HepG2 (cell line): ENCODE measurements at regions not wholly inside any gene's neighbourhood (a gene's known extent, or its start where the extent isn't known, plus 50 kb on each side); places are given as distances from the start of the nearest gene placed in this dataset.

Source experiments
- ATAC-seq: fragments of 200-7000 bp; cut with Tn5 transposase; 3 replicates; pipeline ENCODE4 v1.9.1; 2020; ENCODE audit warnings: mild to moderate bottlenecking, moderate library complexity
- BruUV-seq: library from RNA; stranded (reverse); fragments of 400-500 nt; replicated peaks from 2 replicates; lab custom pipeline; 2021; lab: Mats Ljungman, UMichigan
- CTCF ChIA-PET: fragments of 300-600 bp; formaldehyde crosslinking; extraction: SDS; loops from one replicate; lab custom pipeline; 2021; ENCODE audit warnings: low total read pairs, inconsistent platforms, low intra/inter-chr PET ratio; lab: Yijun Ruan, JAX
- POLR2A ChIA-PET: fragments of 350-600 bp; sonication (Branson Sonifier 250); formaldehyde crosslinking; loops from one replicate; lab custom pipeline; 2020; ENCODE audit warnings: antibody characterized with exemption, inconsistent platforms; lab: Yijun Ruan, JAX
- DNase-seq: peaks from one replicate; pipeline ENCODE4 v3.0.0-alpha.2; 2015; ENCODE audit warnings: low spot score
- FAIRE-seq: peaks from 3 replicates; lab custom pipeline; 2011; peaks lifted over from hg19 to GRCh38; lab: Jason Lieb, UNC
- H2AFZ ChIP-seq: one replicate; pipeline ENCODE4 v1.6.1; 2011; ENCODE audit warnings: low read length, inconsistent platforms
- H3K27ac ChIP-seq: fragments of 300-600 bp; 3 replicates; pipeline ENCODE4 v1.8.0; 2011; ENCODE audit warnings: mixed run types, mild to moderate bottlenecking, mixed read lengths, low read length, inconsistent platforms; ENCODE audit not compliant: insufficient read depth; ENCODE audit errors: extremely low read length
- H3K27me3 ChIP-seq, 2 experiments: fragments of 200-600 bp in 1 of 2; 2 replicates in 1 of 2; 3 replicates in 1 of 2; pipeline versions ENCODE4 v1.6.0 to v1.8.0; 2011; ENCODE audit warnings: low read length in 2 of 2, mild to moderate bottlenecking in 2 of 2, moderate library complexity in 2 of 2, inconsistent platforms in 1 of 2; ENCODE audit not compliant: insufficient read depth in 2 of 2, control insufficient read depth in 1 of 2
- H3K36me3 ChIP-seq, 2 experiments: fragments of 200-600 bp in 1 of 2; replicated peaks in 1 of 2; 2 replicates in 1 of 2; 3 replicates in 1 of 2; pipeline versions ENCODE4 v1.5.1 to v1.8.0; 2011; ENCODE audit warnings: low read length in 2 of 2, inconsistent platforms in 1 of 2; ENCODE audit not compliant: insufficient read depth in 2 of 2, control insufficient read depth in 1 of 2
- H3K4me1 ChIP-seq: 2 replicates; pipeline ENCODE4 v1.5.1; 2012; ENCODE audit warnings: low read length, inconsistent platforms; ENCODE audit not compliant: insufficient read depth
- H3K4me2 ChIP-seq: 2 replicates; pipeline ENCODE4 v1.6.0; 2011; ENCODE audit warnings: low read depth, low read length, inconsistent platforms
- H3K4me3 ChIP-seq, 3 experiments: fragments of 200-600 bp in 1 of 3; sonication (generic), shearing (Covaris generic) in 1 of 3; replicated peaks in 1 of 3; 2 replicates each; pipeline ENCODE4 v1.5.1; 2011 to 2016; ENCODE audit warnings: low read length in 3 of 3, inconsistent platforms in 2 of 3, low read depth in 2 of 3, mild to moderate bottlenecking in 2 of 3, control low read depth in 1 of 3, mixed read lengths in 1 of 3; ENCODE audit not compliant: insufficient read depth in 1 of 3
- H3K79me2 ChIP-seq: one replicate; pipeline ENCODE4 v1.6.1; 2011; ENCODE audit warnings: low read length, inconsistent platforms; ENCODE audit not compliant: insufficient read depth
- H3K9ac ChIP-seq: 2 replicates; pipeline ENCODE4 v1.6.0; 2011; ENCODE audit warnings: mild to moderate bottlenecking, low read depth, low read length, inconsistent platforms; ENCODE audit not compliant: insufficient read depth
- H3K9me3 ChIP-seq: 2 replicates; pipeline ENCODE4 v1.5.1; 2012; ENCODE audit warnings: mild to moderate bottlenecking, low read length
- H4K20me1 ChIP-seq: 2 replicates; pipeline ENCODE4 v1.6.0; 2011; ENCODE audit warnings: inconsistent platforms, mild to moderate bottlenecking, low read length, moderate library complexity; ENCODE audit not compliant: insufficient read depth
- BCL6 ChIP-seq: IDR thresholded peaks from 2 replicates; pipeline ENCODE4 v1.6.1; 2016; ENCODE audit warnings: missing genetic modification reagents, missing compliant biosample characterization
- KDM1A ChIP-seq: IDR thresholded peaks from 2 replicates; pipeline ENCODE4 v1.6.1; 2016; ENCODE audit warnings: missing compliant biosample characterization
- PHF21A ChIP-seq: sonication (generic); formaldehyde crosslinking; IDR thresholded peaks from 2 replicates; pipeline ENCODE4 v1.5.0; 2020; ENCODE audit warnings: mild to moderate bottlenecking, missing genetic modification reagents
- SKI ChIP-seq: fragments of 450-650 bp; IDR thresholded peaks from one replicate; pipeline ENCODE4 v1.6.1; 2018; ENCODE audit warnings: mild to moderate bottlenecking; ENCODE audit not compliant: partially characterized antibody
- ZNF251 ChIP-seq: sonication (generic); formaldehyde crosslinking; IDR thresholded peaks from 2 replicates; pipeline ENCODE4 v1.9.0; 2021; ENCODE audit warnings: mild to moderate bottlenecking, missing genetic modification reagents
- ZNF263 ChIP-seq: sonication (generic); formaldehyde crosslinking; IDR thresholded peaks from 2 replicates; pipeline ENCODE4 v1.4.0; 2020; ENCODE audit warnings: missing genetic modification reagents
- ZNF33B ChIP-seq: sonication (generic); formaldehyde crosslinking; IDR thresholded peaks from 2 replicates; pipeline ENCODE4 v1.5.1; 2020; ENCODE audit warnings: mild to moderate bottlenecking, missing genetic modification reagents
- ZNF607 ChIP-seq: sonication (generic); formaldehyde crosslinking; IDR thresholded peaks from 2 replicates; pipeline ENCODE4 v1.5.1; 2020; ENCODE audit warnings: missing genetic modification reagents, mild to moderate bottlenecking, borderline replicate concordance
- ZNF788 ChIP-seq: sonication (generic); formaldehyde crosslinking; IDR thresholded peaks from 2 replicates; pipeline ENCODE4 v1.5.0; 2020; ENCODE audit warnings: mild to moderate bottlenecking, missing genetic modification reagents, borderline replicate concordance
- ZSCAN29 ChIP-seq: sonication (generic); formaldehyde crosslinking; conservative IDR thresholded peaks from 2 replicates; pipeline ENCODE4 v1.4.0; 2020; ENCODE audit warnings: mild to moderate bottlenecking, missing genetic modification reagents
- WGBS: methylation state at CpG from one replicate; pipeline ENCODE4 v1.1.6; 2017; ENCODE audit warnings: low lambda C conversion rate; 5-methylcytosine and 5-hydroxymethylcytosine counted together
- in situ Hi-C: cut with HindIII; loops from 2 replicates; pipeline ENCODE4 v1.10.0; 2017; ENCODE audit warnings: low pct_unique_long_range_greater_than_20kb; ENCODE audit not compliant: extremely low pct_ligation_motif_present
- intact Hi-C: fragments of 100-400 bp; cut with micrococcal nuclease; formaldehyde crosslinking; loops from one replicate; pipeline ENCODE4 v1.10.0; 2022; ENCODE audit not compliant: unreplicated experiment
- TF ChIP-seq, protein P1 (sequence below): sonication (generic); formaldehyde crosslinking; IDR thresholded peaks from 2 replicates; pipeline ENCODE4 v1.8.1; 2022; ENCODE audit warnings: low read depth, mild to moderate bottlenecking, missing genetic modification reagents
- TF ChIP-seq, protein P2 (sequence below): sonication (generic); formaldehyde crosslinking; IDR thresholded peaks from 2 replicates; pipeline ENCODE4 v1.4.0; 2020; ENCODE audit warnings: missing genetic modification reagents, borderline replicate concordance
- TF ChIP-seq, protein P3 (sequence below): sonication (generic); formaldehyde crosslinking; IDR thresholded peaks from 2 replicates; pipeline ENCODE4 v1.9.0; 2022; ENCODE audit warnings: missing genetic modification reagents, mild to moderate bottlenecking, borderline replicate concordance
- TF ChIP-seq, protein P4 (sequence below): sonication (generic); formaldehyde crosslinking; IDR thresholded peaks from 2 replicates; pipeline ENCODE4 v1.5.0; 2020; ENCODE audit warnings: mild to moderate bottlenecking, missing genetic modification reagents

DNA sequence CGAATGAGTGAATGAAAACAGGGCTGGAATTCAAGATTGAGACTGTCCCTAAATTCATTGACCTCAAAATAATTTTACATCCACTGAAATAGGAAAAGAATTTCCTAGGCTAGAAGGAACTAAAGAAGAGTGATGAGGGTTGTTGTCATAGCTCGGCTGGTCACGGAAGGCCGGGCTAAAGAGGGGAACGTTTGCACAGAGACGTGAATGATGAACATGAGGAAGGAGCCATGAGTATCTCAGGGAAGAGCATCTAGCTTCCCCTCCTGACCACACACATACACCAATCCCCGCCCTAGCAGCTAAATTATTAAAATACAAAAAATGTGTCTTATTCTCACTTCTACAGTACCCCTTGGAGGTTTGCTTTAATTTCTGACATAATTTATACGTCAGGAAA lies 124.4 kb upstream of the ABCA1 start:
- Histone ChIP-seq H3K4me3 (no peak overlapping the region), H3K9ac (no peak overlapping the region), H3K4me2 (no peak overlapping the region), H3K27ac (no peak overlapping the region), H3K27me3 (no peaks in the 10 kb centered on the region), H4K20me1 (no peaks in the 10 kb centered on the region), H3K79me2 (no peaks in the 10 kb centered on the region), H3K36me3 (no peaks in the 10 kb centered on the region), H2AFZ (no peak overlapping the region), H3K4me1 (peaks cover 29% of the 10 kb centered on the region), H3K9me3 (no peaks in the 10 kb centered on the region)
- no TSS peak for BruUV-seq
- intact Hi-C loops: no loop called here
- POLR2A ChIA-PET: interaction anchor here (4.1 kb wide), 1 partner anchor 12 kb away, joined by 36 read pairs; no protein-coding TSS in a partner anchor
- 69% methylated on average over 8 of the region's 8 CpGs for WGBS
- no peak for FAIRE-seq
- DNase-seq: no peak
- CTCF ChIA-PET: no interaction called here
- ATAC-seq: no peak
- TF ChIP-seq, protein P1, sequence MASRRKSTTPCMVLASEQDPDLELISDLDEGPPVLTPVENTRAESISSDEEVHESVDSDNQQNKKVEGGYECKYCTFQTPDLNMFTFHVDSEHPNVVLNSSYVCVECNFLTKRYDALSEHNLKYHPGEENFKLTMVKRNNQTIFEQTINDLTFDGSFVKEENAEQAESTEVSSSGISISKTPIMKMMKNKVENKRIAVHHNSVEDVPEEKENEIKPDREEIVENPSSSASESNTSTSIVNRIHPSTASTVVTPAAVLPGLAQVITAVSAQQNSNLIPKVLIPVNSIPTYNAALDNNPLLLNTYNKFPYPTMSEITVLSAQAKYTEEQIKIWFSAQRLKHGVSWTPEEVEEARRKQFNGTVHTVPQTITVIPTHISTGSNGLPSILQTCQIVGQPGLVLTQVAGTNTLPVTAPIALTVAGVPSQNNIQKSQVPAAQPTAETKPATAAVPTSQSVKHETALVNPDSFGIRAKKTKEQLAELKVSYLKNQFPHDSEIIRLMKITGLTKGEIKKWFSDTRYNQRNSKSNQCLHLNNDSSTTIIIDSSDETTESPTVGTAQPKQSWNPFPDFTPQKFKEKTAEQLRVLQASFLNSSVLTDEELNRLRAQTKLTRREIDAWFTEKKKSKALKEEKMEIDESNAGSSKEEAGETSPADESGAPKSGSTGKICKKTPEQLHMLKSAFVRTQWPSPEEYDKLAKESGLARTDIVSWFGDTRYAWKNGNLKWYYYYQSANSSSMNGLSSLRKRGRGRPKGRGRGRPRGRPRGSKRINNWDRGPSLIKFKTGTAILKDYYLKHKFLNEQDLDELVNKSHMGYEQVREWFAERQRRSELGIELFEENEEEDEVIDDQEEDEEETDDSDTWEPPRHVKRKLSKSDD: no peak
- TF ChIP-seq PHF21A (CRISPR knock-in tag) (no peak), ZNF788 (CRISPR knock-in tag) (no peak), SKI (no peak), ZNF607 (CRISPR knock-in tag) (no peak), ZSCAN29 (CRISPR knock-in tag) (no peak), ZNF263 (no peak), ZNF33B (CRISPR knock-in tag) (no peak), ZNF251 (CRISPR knock-in tag) (no peak), BCL6 (CRISPR knock-in tag) (no peak), KDM1A (CRISPR knock-in tag) (no peak)
- TF ChIP-seq, protein P2, sequence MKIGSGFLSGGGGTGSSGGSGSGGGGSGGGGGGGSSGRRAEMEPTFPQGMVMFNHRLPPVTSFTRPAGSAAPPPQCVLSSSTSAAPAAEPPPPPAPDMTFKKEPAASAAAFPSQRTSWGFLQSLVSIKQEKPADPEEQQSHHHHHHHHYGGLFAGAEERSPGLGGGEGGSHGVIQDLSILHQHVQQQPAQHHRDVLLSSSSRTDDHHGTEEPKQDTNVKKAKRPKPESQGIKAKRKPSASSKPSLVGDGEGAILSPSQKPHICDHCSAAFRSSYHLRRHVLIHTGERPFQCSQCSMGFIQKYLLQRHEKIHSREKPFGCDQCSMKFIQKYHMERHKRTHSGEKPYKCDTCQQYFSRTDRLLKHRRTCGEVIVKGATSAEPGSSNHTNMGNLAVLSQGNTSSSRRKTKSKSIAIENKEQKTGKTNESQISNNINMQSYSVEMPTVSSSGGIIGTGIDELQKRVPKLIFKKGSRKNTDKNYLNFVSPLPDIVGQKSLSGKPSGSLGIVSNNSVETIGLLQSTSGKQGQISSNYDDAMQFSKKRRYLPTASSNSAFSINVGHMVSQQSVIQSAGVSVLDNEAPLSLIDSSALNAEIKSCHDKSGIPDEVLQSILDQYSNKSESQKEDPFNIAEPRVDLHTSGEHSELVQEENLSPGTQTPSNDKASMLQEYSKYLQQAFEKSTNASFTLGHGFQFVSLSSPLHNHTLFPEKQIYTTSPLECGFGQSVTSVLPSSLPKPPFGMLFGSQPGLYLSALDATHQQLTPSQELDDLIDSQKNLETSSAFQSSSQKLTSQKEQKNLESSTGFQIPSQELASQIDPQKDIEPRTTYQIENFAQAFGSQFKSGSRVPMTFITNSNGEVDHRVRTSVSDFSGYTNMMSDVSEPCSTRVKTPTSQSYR: no peak
- TF ChIP-seq, protein P3, sequence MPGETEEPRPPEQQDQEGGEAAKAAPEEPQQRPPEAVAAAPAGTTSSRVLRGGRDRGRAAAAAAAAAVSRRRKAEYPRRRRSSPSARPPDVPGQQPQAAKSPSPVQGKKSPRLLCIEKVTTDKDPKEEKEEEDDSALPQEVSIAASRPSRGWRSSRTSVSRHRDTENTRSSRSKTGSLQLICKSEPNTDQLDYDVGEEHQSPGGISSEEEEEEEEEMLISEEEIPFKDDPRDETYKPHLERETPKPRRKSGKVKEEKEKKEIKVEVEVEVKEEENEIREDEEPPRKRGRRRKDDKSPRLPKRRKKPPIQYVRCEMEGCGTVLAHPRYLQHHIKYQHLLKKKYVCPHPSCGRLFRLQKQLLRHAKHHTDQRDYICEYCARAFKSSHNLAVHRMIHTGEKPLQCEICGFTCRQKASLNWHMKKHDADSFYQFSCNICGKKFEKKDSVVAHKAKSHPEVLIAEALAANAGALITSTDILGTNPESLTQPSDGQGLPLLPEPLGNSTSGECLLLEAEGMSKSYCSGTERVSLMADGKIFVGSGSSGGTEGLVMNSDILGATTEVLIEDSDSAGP (CRISPR knock-in tag): no peak
- TF ChIP-seq, protein P4, sequence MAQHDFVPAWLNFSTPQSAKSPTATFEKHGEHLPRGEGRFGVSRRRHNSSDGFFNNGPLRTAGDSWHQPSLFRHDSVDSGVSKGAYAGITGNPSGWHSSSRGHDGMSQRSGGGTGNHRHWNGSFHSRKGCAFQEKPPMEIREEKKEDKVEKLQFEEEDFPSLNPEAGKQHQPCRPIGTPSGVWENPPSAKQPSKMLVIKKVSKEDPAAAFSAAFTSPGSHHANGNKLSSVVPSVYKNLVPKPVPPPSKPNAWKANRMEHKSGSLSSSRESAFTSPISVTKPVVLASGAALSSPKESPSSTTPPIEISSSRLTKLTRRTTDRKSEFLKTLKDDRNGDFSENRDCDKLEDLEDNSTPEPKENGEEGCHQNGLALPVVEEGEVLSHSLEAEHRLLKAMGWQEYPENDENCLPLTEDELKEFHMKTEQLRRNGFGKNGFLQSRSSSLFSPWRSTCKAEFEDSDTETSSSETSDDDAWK (CRISPR knock-in tag): no peak
- TF ChIP-seq, all 625 proteins: peak for 0
- in situ Hi-C loops: no loop called here
